SIG-M5 (cell line): ENCODE measurements at regions not wholly inside any gene's neighbourhood (a gene's known extent, or its start where the extent isn't known, plus 50 kb on each side); places are given as distances from the start of the nearest gene placed in this dataset.
A peak's percentile ranks its signal among the peaks of the same experiment; 100 is the strongest.
"Not testable (repeated sequence)": the region's sequence is repeated elsewhere in the genome, so short reads cannot be mapped to it uniquely, and the experiment has no call there.

Experiments
- DNase-seq: peaks from one replicate; lab custom pipeline; 2025; lab: John Stamatoyannopoulos, UW

DNA sequence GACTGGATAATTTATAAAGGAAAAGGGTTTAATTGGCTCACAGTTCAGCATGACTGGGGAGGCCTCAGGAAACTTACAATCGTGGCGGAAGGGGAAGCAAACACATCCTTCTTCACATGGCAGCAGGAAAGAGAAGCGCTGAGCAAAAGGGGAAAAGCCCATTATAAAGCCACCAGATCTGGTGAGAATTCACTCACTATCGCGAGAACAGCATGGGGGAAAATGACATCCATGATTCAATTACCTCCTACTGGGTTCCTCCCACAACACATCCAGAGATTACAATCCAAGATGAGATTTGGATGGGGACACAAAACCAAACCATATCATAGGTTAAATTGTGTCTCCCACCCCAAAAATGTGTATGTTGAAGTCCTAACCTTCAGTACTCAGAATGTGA is 491.7 kb downstream of the SETD4 start:
- DNase-seq = no peak

DNA sequence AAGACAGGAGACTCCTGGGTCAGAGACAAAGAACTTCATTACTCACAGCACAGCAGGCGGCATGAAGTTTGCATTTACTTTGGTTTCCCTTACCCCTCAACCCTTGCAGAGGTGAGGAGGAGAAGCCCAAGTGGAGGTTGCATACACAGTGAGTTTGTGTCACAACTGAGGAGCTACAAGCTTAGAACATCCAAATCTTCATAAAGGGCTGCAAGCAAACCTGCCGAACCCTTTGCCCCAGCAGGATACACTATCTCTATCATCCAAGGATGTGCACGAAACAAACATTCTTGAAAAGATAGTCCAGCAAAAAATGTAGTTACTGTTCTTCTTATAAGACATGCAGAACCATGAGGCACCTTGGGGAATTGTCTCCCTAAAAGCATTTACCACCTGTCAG is 493.5 kb downstream of the SETD4 start:
- DNase-seq = no peak

DNA sequence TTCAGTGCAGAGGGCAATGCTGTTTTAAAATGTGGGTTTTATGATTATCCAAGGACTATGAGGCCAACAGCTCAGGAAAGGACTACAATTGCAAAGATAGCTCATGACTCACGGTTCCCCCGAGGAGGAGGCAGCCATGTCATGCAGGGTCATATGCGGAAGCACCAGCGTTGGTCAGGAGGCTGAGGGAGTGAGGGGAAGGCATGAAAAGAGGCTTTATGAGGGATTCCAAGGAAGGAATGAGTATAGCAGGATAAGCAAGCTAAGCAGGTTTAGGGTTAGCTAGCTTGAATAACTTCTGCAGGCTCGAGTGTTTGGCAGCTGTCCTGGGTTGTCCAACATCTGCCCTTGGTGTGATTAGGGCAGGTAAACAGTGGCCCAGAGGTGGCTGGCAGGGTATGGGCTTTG is 495.1 kb downstream of the SETD4 start:
- peak; percentile 15 for DNase-seq

DNA sequence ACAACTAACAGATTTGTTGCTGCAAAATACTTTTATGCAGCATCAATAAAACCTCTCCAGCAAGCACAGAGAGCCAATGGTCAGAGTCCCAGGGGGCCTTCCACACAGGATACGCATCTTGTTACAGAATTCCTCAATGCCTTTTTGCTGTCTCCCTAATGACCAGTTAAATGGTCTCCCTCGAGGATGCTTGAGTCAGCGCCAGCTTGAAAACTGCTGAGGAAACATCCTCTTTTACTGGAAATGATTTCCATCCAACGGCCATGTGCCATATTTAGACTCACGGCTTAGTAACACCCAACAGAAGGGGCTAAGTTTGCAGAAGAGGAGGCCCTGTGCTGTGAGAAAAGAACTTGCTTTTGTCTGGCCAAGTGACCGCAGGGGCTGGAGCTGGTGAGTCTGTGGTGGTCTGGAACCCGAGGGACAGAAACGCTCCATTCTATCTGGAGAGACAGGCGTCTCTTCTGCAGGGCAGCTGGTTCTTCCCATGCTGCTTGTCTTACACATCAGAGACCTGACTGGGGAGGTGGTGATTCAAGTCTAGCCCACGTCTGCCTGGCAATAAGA is 496.4 kb downstream of the SETD4 start:
- DNase-seq = no peak

DNA sequence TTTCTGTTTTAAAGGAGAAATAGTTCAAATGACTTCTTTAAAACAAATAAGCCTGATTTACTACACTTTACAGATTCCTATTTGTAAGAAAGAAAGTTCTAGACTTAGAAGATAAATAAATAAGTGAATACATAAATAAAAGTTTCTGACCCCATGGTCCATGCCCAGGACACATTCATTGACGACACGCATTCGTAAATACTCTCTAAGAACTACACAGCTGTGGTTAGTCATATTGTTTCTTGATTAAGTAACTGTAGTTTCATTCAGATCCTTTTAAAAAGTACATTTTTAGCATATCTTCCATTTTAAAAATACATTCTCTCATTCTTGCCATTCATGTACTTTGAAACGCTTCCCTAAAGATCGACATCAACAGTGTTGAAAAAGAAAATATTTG is 497.4 kb downstream of the SETD4 start:
- no peak for DNase-seq

DNA sequence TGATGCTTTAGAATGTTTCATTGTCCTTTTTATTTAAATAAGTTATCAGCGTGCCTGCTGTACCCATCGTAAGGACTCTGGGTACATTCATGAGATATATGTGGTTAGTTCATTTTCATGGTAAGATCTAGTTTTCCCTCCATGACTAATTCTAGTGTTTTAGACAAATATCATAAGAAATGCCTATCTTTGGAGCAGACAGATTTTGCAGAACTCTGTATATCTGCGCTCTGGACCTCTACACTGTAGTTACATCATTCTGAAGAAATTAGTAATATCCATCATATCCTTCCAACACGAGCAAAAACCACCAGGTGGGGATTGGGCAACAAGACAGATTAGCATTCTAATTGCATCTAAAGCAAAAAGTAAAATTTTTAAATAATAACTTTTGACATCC is 499.2 kb downstream of the SETD4 start:
- no peak for DNase-seq

DNA sequence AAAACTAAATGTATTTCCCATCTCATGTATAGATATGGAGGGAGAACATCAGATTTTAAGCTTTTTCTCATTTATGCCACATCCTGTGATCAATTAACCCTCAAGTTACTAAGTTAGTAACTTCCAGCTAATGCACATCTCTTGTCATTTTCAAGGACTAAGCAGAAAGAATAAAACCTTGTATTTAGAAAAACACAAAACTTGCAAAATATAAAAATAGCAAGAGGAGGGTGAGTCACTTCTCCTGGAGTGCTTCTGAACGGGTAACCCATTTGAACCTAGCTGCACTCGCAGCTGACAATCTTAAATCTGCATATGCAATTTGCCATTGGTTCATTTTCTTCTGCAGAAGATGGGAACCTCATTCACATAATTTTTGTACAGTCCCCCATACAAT is 500.5 kb downstream of the SETD4 start:
- no peak for DNase-seq

DNA sequence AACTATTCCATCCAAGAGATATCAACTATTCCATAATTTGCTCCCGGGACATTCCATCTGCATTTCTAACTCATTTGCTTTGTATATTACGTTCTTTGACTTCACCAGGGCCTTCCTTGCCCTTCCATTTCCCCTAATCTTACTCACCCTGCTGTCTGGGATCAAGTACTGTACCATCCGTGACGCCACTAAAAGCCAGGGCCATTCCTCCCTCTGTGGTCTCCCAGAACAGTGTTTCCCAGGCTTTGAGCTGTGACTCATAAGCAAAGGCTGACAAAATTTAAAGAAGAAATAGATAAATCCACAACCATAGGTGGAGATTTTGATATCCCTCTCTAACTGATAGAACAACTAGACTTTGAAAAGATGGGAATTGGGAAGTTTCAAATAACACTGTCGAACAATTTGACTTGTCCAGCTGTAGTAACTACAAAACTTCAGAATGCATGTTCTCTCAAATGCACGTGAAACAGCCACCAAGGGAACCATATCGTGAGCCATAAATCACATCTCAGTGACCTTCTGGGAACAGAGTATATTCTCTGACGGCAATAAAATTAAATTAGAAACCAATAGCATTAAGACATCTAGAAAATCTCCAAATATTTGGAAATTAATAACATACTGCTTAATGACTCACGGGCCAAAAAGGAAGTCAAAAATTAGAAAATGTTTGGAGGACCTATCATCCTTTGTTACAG is 501.0 kb downstream of the SETD4 start:
- DNase-seq = no peak

DNA sequence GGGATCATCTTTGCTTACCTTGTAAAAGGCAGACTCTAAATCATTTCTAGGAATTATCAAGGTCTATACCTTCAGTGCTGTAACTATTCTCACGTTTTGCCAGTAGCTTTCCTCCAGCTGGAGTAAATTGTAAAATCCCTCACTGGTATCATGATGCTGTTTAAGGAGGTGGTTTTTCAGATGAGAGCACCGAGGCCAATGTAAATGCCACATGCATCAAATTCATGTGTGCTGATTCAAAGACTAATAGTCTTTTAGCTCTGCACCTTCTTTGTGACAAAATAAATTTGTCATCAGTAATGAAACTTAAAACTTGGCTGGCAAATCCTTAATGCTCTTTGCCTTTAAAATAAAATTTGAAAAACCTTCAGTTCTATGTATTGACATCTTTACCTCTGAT is 503.8 kb downstream of the SETD4 start:
- no peak for DNase-seq

DNA sequence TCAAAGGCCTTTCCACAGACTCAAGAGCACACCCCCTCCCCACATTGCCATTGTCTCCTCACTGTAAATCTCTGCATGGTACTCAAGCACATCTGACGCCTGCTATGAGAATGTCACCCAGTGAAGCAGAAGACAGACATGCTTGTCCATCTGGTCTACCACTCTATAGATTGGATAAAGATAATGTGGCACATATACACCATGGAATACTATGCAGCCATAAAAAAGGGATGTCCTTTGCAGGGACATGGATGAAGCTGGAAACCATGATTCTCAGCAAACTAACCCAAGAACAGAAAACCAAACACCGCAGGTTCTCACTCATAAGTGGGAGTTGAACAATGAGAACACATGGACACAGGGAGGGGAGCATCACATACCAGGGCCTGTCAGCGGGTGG is 503.4 kb upstream of the RUNX1 start:
- DNase-seq = not testable (repeated sequence)

DNA sequence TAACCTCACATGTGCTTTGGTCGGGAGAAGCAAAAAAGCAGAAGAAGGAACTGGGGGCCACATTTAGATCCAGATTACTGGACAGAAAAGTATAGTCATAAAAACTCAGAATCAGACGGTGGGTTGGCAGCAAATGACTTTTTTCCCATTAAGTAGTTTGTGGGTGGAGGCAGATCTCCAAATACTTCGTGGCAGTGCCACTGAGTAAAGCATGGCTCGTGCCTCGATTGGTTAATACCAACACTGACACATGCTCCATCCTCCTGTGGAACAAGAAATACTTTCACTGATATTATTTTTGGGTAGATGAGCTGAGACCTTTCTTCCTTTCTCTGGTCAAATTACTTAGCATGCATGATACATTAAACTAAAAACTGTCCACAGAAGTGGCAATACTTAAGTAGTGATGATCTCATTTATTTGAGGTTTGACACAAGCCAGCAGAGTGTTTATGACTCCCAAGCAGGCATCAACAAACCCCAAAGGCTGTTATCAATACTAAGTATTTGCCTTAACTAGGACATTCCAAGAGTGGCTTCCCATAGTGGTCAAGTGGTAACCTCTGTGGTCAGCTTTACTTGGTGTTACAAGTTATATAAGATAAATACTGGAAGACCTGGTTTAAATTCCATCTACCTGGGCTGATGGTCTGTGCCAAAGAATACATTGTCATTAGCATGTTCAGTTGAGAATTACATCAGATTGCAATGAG is 500.0 kb upstream of the RUNX1 start:
- no peak for DNase-seq

DNA sequence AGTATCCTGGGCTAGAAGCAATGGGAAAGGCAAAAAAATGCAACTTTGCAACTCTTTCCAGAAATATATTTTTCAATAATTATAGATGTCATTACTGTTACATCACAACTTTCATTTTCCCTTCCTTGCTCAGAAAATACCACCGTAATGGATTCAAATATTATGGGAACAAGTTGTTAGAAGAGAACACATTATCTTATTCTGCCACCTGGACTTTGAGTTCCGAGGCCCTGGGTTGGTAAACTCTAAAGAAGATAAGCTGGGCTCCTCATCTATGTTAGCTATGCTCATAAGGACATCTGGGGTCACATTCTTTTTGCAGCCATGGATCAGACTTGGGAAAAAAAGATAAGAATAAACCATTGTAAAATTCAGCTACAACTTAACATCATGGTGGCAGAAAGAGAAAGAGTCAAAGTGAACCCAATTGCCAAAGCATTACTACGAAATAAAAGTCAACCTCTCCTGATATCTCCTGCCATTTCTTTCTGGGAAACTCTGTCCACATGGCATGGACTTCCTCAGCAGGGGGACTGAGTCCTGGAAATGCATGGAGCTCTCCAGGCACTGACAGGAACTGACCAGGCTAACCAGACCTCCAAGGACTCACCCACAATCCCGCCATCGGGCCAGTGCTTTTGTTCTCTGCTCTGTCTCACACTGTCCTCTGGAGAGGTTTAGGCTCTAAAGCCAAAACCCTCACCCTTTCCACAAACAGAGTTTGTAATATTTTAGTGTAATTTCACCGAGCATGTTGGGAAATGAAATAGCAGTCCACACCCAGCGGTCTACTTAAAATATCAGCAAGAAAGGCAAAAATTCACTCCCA is 499.1 kb upstream of the RUNX1 start:
- no peak for DNase-seq

DNA sequence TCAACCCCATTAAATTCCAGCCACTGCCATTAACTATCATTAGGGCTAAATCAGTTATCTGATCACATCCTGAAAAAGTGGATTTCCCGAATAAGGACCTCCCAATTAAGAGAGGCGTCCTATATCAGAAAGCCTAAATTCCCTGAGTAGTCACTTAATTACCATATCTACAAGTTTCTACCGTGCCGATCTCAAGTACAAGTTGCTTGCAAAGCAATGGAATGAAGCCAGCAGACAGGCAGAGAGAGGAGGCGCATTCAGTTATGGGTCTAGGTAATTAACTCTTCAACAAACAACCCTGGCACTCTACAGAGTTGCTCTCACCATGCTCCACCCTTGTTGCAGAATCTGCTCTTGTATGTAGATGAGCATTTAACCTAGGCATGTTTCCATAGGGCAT is 494.6 kb upstream of the RUNX1 start:
- DNase-seq = no peak

DNA sequence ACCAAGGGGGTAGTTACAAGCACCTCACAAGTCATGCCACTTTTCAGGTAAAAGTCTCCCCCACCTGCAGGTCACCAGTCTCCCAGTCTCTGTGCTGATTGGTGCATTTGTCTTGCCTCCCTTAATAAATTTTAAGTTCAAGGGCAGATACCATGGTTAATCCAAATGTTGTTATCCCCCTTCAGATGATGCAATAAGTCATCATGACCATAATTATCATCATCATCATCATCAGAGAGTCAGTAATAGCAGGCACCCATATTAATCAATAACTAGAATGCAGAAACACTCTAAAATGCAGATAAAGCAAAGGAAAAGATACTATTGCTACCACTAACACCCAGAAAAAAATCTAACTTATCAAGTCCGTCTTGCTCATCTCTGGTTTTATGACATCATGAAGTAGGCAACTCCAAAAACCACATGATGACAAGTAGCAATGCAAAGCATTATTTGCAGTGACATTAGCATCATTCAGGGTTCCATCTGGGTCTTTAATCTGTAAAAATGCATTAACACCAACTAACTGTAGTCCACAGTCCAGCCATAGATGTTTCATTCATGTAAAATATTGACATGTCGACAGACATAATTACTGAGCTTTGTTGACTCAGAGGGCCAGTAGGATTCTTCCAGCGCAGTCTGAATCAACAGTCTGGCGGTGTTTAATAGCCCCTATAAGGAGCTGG is 492.0 kb upstream of the RUNX1 start:
- no peak for DNase-seq

DNA sequence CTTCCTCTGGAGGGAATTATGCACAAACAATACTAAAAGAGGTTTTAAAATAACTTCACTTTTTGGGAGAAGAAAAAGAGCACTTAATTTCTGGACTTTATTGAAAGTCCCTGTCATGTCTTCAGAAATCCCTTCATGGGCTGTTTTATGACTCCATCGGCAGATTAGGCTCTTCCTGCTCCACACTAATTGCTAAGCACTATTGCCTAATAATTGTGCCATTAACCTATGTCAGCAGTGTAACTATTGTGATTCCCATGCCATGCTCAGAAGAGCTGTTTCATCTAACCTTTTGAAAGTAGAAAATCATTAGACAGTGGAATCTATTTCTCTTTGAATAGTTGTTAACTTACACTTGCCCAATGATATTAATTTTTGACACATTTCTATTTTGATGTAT is 489.3 kb upstream of the RUNX1 start:
- no peak for DNase-seq

DNA sequence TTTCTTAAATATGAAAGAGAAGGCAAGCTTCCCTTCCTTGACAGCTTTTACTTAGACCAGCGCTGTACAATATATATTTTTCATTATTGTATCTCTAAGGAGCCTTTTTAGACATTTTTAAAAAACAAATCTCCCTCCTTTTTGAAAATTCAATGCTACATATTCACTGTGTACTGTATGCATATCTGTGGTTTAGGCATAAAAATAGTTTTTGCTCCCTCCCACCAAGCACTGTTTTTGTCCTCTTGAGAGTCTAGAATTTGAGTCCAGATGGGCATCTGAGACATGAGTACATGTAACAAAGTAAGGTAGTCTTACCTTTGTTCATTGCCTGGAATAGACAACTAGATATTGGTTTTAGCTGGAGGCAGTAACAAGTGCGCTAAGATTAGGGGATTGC is 488.5 kb upstream of the RUNX1 start:
- DNase-seq = no peak

DNA sequence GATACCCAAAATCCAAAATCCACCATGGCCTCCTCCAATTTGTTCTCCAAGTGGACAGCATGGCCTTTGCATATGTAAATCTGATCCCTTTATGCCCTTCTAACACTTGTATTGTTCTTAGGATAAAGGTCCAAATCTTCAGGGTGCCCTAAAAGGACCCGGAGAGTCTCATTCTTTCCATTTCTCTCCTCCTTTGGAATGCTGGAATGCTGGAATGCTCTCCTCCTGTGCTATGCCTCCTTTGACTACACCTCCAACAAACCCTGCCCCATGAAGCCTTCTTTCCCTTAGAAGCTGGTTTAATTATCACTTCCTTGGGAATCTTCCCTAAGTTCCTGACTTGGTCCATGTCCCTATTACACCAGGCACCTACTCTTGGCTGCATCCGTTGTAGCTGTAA is 484.8 kb upstream of the RUNX1 start:
- DNase-seq = no peak

DNA sequence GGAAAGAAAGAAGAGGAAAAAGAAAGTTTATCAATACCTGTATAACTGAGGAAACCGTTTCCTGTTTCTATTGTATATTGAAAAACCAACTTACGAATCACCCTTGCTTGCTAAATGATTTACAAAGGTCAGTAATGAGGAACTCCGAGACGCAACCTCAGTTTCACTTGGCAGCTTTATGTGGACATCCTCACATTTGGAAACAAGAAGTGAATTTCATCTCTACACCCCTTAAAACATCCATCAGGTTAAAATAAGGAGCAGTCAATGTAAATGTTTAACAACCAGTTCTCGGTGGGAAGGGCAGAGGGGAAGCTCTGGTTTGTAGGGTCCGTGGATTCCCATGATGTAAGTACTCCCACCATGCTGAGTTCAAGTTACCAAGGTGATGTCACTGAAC is 481.7 kb upstream of the RUNX1 start:
- no peak for DNase-seq

DNA sequence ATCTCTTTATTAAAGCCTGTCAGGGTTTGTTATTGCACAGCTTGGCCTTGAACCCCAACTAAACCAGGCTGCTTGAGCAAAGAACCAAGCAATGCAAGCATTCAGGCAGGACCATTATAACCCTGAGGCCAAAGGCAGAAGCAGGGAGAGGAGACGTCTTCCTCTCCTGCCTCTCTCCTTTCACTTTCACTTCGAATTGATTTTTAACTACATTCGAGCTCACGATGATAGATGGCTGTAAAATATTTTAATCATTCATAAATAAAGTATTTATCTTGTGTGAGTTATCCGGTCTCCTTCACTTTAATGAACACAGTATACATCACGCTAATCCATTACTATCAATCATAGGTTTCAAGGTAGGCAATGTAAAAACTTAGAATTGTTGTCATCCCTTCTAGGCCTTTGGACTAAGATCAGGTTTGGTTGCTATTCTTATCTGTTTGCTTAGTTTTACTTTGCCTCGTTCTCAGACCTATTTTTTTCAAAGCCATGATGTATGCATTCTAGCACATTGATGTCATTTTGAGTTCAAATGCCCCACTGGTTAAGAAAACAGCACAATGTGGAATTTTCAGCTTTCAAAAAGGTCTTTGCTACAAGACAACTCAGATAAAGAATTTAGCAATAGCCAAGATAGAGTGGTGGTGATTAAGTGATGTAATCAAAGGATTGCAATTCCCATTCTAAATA is 480.2 kb upstream of the RUNX1 start:
- no peak for DNase-seq

DNA sequence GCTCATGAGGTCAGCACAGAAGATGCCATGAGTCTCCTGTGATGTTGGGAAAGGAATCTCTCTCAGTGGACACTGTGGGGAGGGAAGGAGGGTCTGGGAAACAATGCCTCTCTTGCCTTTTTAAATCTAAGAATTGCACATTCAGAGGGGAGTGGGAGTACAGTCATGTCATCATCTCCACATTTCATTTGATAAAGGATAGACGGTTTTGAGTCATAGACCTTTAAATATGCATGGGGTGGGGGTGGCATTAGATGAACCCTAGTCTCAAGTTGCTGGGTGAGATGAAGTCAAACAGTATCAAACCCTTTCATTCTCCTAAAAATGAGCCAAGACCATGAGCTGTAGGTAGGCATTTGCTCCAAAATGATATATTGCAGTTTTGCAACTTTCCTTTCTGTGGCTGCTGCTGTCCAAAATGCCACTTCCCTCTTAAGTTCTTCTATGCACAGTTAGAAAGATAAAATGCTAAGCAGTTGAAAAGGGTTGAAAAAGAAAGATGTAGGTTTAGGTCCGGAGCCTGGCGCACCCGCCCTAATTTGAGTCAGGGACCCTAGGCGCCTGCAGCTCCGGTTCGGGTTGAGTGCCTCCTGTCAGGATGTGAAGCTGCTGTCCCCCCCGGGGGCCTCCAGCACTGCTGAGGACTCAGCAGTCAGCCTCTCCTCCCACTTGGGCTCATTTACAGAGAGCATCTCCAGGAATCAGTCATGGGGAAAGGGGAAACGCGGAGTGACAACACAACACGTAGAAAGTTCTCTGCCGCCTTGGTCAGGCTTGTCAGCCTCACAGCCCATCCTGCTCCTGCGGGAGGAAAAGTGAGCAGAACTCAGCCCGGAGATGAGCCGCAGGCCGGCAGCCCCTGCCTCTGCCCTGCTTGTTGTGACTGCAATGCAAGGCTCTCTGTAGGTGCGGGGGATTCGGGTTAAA is 479.3 kb upstream of the RUNX1 start:
- peak; percentile 32 for DNase-seq
